ACC112 (cell line): ENCODE measurements at regions not wholly inside any gene's neighbourhood (a gene's known extent, or its start where the extent isn't known, plus 50 kb on each side); places are given as distances from the start of the nearest gene placed in this dataset.

ENCODE experiments used
- H2AFZ ChIP-seq: fragments of 200-600 bp; sonication (generic); one replicate; pipeline ENCODE4 v1.6.0; 2017; ENCODE audit warnings: antibody characterized with exemption, low read length; ENCODE audit not compliant: unreplicated experiment
- H3K27ac ChIP-seq: fragments of 200-600 bp; sonication (generic); 2 replicates; pipeline ENCODE4 v1.5.1; 2014; ENCODE audit warnings: low read depth, mild to moderate bottlenecking, antibody characterized with exemption, low read length, moderate library complexity
- H3K27me3 ChIP-seq: fragments of 200-600 bp; sonication (generic); 2 replicates; pipeline ENCODE4 v1.6.1; 2014; ENCODE audit warnings: mild to moderate bottlenecking, antibody characterized with exemption, low read length, moderate library complexity, mixed read lengths; ENCODE audit not compliant: insufficient read depth
- H3K36me3 ChIP-seq: fragments of 200-600 bp; sonication (generic); 2 replicates; pipeline ENCODE4 v1.6.1; 2016; ENCODE audit warnings: mild to moderate bottlenecking, antibody characterized with exemption, low read length, moderate library complexity, mixed read lengths; ENCODE audit not compliant: insufficient read depth
- H3K4me1 ChIP-seq: fragments of 200-600 bp; sonication (generic); one replicate; pipeline ENCODE4 v1.6.1; 2016; ENCODE audit warnings: low read length, mixed read lengths; ENCODE audit not compliant: insufficient read depth, unreplicated experiment, control insufficient read depth
- H3K4me3 ChIP-seq: fragments of 200-600 bp; sonication (generic); 2 replicates; pipeline ENCODE4 v1.5.1; 2014; ENCODE audit warnings: mild to moderate bottlenecking, low read depth, low read length
- H3K79me2 ChIP-seq: fragments of 200-600 bp; sonication (generic); one replicate; pipeline ENCODE4 v1.6.0; 2016; ENCODE audit warnings: low read length; ENCODE audit not compliant: control insufficient read depth, unreplicated experiment, insufficient read depth

DNA sequence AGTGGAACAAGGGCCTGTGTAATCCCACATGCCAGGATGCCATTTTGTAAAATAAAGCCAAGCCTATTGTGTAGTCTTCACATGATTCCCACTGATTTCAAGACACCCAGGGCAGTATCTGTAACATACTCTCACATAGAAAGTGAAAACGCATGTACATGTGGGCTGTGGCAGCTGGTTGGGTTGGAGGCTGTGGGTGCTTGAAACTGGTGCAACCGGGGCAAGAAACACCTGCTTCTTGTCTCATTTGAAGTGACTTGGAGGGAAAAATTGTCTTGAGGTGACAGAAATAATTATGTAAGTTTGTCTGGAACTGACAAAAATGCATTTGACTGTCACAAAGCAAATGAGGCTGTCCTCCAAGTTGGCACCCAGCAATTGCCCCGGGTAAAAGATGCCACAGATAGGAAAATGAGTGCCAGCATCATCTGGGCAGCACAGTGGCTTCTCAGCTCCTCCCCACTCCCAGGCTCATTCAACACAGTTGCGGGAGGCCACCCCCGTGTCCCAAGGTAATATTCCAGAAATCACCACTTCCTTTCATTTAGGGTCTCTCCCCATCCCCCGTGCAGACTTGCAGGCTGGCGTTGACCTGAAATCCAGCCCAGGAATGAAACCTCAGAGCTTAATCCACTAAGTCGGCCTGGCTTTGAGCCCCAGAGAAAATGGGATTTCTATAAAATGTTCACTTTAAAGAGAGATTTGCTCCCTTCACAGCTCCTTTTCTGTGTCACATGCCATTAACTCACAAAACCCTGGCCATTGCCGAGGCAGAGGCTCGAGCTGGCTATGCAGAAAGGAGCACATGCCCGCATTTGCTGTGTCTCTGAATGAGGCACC lies 293.9 kb upstream of the PARD3B start:
- no peak overlapping the region for H2AFZ ChIP-seq
- no peak overlapping the region for H3K27ac ChIP-seq
- no peaks in the 10 kb centered on the region for H3K4me1 ChIP-seq
- H3K36me3 ChIP-seq = no peaks in the 10 kb centered on the region
- H3K79me2 ChIP-seq = no peaks in the 10 kb centered on the region
- peaks cover 19% of the 10 kb centered on the region for H3K27me3 ChIP-seq
- H3K4me3 ChIP-seq = no peak overlapping the region

DNA sequence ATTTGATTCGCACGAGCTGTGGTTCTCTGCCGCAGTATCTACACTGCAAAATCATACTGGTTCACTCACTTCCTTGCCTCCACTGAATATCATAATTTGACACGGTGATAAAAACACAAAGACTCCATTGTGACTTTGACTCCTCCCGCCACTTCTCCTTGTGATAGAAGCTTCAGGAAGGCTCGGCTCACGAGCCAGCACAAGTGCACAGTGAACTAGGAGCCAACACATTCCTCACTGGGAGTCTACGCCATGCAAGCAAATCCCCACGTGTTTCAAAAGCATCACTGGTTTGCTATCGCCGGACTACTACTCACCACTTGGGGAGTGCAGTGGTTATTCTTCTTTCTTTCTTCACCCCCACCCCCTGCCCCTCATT lies 293.3 kb upstream of the PARD3B start:
- H3K27me3 ChIP-seq = peaks cover 19% of the 10 kb centered on the region
- H2AFZ ChIP-seq = no peak overlapping the region
- no peaks in the 10 kb centered on the region for H3K4me1 ChIP-seq
- no peaks in the 10 kb centered on the region for H3K79me2 ChIP-seq
- no peaks in the 10 kb centered on the region for H3K36me3 ChIP-seq
- H3K4me3 ChIP-seq = no peak overlapping the region
- no peak overlapping the region for H3K27ac ChIP-seq

DNA sequence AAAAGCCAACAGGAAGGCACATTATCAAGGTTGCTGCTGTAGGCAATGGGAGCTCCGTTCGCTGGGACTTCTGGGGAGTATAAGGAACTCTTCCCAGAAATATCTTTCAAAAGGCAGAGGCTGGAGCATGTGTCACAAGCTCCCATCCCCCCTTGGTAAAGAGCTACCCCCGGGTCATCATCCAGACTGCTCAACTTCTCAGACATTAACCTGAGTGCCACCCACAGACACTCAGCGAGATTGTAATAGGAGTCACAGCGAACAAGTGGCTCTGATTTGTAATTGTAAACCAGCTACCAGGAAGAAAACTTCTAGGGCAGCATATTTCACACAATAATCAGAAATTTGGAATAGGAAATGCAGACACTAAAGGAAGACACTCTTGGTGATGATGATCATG lies 290.2 kb upstream of the PARD3B start:
- Histone ChIP-seq H3K27me3 (peaks cover 6% of the 10 kb centered on the region), H3K4me3 (no peak overlapping the region), H3K36me3 (no peaks in the 10 kb centered on the region), H3K4me1 (no peaks in the 10 kb centered on the region), H2AFZ (no peak overlapping the region), H3K79me2 (no peaks in the 10 kb centered on the region), H3K27ac (no peak overlapping the region)

DNA sequence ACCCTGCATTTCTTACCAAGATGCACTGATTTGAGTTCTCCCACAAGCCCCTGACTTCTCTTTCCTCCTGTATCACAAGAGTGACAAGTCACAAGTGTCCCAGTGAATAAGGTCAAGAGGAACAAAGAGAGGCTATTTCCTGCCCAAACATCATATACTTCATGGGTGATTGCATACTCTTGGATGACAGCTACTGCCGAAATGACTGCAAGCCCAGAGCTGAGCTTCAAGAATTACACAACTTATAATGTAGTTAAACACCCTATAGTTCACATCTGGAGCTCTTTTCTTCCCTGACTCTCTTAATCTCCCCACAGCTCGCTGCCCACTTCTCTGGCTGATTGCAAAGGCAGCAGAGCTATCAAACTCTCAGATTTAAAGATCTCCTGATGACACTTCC lies 289.7 kb upstream of the PARD3B start:
- no peak overlapping the region for H2AFZ ChIP-seq
- H3K36me3 ChIP-seq = no peaks in the 10 kb centered on the region
- no peaks in the 10 kb centered on the region for H3K4me1 ChIP-seq
- H3K79me2 ChIP-seq = no peaks in the 10 kb centered on the region
- peaks cover 6% of the 10 kb centered on the region for H3K27me3 ChIP-seq
- H3K27ac ChIP-seq = no peak overlapping the region
- H3K4me3 ChIP-seq = no peak overlapping the region

DNA sequence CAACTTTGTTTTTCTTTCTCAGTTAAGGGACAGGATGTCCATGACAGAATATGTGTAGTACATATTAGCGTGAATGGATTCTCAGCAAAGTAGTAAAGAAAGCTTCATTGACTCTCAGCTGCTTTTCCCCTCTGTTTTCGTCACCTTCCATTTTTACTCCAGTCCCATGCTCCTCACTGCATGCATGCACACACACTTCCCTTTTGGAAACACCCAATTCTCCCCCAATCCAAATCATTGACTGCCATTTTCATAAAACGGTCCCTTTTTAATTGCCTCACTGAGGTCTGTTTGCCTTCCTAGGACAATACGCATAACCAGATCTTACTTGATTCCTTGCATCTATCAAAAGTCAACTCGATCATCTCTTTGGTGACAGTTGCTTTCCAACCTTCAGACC lies 287.5 kb upstream of the PARD3B start:
- Histone ChIP-seq H2AFZ (no peak overlapping the region), H3K4me1 (no peaks in the 10 kb centered on the region), H3K79me2 (no peaks in the 10 kb centered on the region), H3K36me3 (no peaks in the 10 kb centered on the region), H3K27me3 (peaks cover 6% of the 10 kb centered on the region; the same call in 1 of the 2 replicates), H3K27ac (no peak overlapping the region), H3K4me3 (no peak overlapping the region)

DNA sequence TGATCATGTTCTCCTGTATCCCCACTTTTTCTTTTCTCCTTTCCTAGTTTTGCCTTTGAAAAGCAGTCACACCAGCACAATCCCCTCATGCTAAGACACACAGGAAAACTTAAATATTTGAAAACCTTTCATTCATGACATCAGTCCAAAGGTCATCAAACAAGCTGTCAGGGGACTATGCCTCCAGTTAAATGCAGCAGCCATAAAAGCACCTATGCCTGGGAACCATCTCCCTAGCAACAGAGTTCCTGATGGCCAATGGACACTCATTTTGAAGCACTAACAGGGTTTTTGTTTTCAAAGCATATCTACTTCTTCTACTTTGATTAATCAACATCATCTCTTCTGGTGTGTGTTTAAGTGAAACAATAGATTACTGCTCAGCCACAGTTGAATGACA lies 286.4 kb upstream of the PARD3B start:
- H3K4me1 ChIP-seq = no peaks in the 10 kb centered on the region
- peaks cover 3% of the 10 kb centered on the region; the same call in 1 of the 2 replicates for H3K27me3 ChIP-seq
- no peaks in the 10 kb centered on the region for H3K36me3 ChIP-seq
- no peak overlapping the region for H2AFZ ChIP-seq
- H3K27ac ChIP-seq = no peak overlapping the region
- H3K4me3 ChIP-seq = no peak overlapping the region
- H3K79me2 ChIP-seq = no peaks in the 10 kb centered on the region

DNA sequence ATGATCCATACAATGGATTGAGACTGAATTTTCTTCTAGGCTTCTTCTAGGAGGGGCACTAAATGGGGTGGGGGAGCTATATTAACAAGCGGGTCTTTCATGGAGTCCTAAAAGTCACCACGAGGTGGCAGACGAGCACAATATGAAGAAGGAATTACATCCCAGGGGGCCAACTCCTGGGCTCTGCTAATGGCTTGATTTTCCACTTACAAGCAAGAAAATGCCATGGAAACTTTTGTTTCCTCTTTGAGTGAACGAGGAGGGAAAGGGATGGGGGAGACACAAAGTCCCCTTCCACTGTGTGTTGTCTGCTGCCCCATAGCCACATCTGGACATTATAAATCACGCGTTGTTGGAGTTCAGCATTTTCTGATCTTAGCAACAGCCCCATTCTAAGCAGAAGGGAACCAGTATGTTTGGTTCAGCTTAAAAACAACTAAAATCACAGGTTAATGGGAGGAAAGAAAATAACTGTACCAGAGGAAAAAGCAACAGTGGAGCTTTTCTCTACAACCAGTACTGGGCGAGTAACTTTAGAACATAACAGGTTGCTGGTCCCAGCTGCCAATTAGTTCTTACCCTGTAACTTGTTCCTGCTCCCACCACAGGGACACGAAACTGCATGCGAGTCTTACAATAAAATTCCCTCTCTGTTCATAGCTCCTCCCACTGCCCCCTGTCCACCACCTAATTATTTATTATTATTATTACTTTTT lies 285.0 kb upstream of the PARD3B start:
- Histone ChIP-seq H3K79me2 (no peaks in the 10 kb centered on the region), H3K27ac (no peak overlapping the region), H2AFZ (peak overlapping the region; percentile 14), H3K36me3 (no peaks in the 10 kb centered on the region), H3K4me1 (no peaks in the 10 kb centered on the region), H3K4me3 (no peak overlapping the region), H3K27me3 (peaks cover 3% of the 10 kb centered on the region; the same call in 1 of the 2 replicates)

DNA sequence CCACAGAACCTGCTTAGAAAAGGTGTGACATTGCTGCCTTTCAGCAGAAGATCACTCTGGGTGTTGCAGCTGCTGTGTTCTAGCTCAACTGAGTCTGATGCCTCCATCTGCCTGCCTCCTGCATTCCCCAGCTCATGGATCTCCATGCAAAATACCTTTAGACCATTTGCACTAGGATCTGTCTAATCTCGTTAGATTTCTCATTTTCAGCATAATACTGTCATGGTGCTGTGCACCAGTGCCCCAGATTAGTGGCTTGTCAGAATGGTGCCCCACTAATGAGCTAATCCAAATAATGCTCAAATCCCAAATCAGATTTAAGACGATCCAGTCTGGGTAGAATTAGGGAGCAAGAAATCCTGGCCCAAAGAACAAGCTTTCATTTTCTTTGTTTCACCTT lies 284.4 kb upstream of the PARD3B start:
- Histone ChIP-seq H3K36me3 (no peaks in the 10 kb centered on the region), H3K4me3 (no peak overlapping the region), H3K79me2 (no peaks in the 10 kb centered on the region), H2AFZ (no peak overlapping the region), H3K4me1 (no peaks in the 10 kb centered on the region), H3K27ac (no peak overlapping the region), H3K27me3 (peaks cover 9% of the 10 kb centered on the region; the same call in 1 of the 2 replicates)

DNA sequence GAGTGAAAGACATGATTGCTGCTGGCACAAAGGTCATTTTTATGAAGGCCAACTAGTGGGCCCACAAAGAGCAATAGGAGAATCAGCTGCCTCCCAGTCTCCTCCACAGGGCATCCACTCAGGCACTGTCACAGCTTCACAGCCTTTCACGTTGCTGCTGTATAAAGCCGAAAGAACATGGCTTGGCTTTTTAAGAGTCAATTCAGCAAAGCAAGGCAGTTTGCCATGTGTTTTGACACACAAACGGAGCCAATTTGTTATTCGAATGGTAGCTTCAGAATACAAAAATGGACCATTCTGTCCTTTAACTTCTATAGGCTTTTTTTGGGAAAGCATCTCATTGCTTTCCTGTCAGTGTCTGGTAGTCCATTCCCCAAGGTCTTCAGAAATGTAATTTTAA lies 283.4 kb upstream of the PARD3B start:
- Histone ChIP-seq H3K79me2 (no peaks in the 10 kb centered on the region), H3K27ac (no peak overlapping the region), H2AFZ (no peak overlapping the region), H3K36me3 (no peaks in the 10 kb centered on the region), H3K4me3 (no peak overlapping the region), H3K27me3 (peaks cover 10% of the 10 kb centered on the region; the same call in 1 of the 2 replicates), H3K4me1 (no peaks in the 10 kb centered on the region)

DNA sequence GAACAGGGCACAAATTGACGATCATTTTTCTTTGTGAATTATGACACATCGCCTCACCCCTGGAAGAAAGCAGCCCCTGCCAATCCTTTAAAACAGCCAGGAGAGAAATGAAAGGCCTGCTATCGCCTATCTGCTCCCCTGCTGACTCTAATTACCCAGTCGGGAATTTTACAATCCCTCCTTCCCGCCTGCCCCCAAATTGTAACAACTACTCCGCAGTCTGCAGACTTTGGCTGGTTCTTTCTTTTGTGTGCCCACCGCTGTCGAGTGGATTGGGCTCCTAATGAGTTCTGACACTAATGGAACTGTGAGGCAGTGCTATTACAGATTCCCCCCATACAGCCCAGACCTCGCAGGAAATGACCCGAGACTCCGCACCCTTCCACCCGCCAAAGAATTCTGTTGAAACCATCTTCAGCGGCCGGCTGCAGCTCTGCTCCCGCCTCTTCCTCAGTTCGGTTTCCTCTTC lies 281.2 kb upstream of the PARD3B start:
- Histone ChIP-seq H3K36me3 (no peaks in the 10 kb centered on the region), H3K27ac (no peak overlapping the region), H3K4me3 (no peak overlapping the region), H3K27me3 (peaks cover 14% of the 10 kb centered on the region), H3K4me1 (no peaks in the 10 kb centered on the region), H2AFZ (no peak overlapping the region), H3K79me2 (no peaks in the 10 kb centered on the region)
